Fibroblast of pulmonary artery (primary cell): ENCODE measurements at regions not wholly inside any gene's neighbourhood (a gene's known extent, or its start where the extent isn't known, plus 50 kb on each side); places are given as distances from the start of the nearest gene placed in this dataset.

Experiments
- DNase-seq: peaks from one replicate; pipeline ENCODE4 v3.0.0-alpha.2; 2010; ENCODE audit warnings: low read depth
- H3K4me3 ChIP-seq: replicated peaks from 2 replicates; pipeline ENCODE4 v1.5.1; 2011; ENCODE audit warnings: low read depth, mild to moderate bottlenecking, control low read depth, low read length, moderate library complexity
- CTCF ChIP-seq: IDR thresholded peaks from 2 replicates; pipeline ENCODE4 v1.5.1; 2011; ENCODE audit warnings: mild to moderate bottlenecking, control low read depth, low read length, inconsistent platforms; ENCODE audit errors: missing control alignments

- no peak for TF ChIP-seq CTCF
- no peak overlapping the region for H3K4me3 ChIP-seq
- DNase-seq: no peak
These were observed 82.4 kb upstream of the RTL6 start for GRCh38 chr22:44580176-44581095.

- no peak for DNase-seq
- no peak overlapping the region for H3K4me3 ChIP-seq
- TF ChIP-seq CTCF: no peak
These were observed 80.6 kb upstream of the RTL6 start for GRCh38 chr22:44578516-44579230.

GRCh38 chr22:44578110-44578457 is 80.1 kb upstream of the RTL6 start:
- DNase-seq: no peak
- H3K4me3 ChIP-seq: no peak overlapping the region
- no peak for TF ChIP-seq CTCF

- TF ChIP-seq CTCF: no peak
- H3K4me3 ChIP-seq: no peak overlapping the region
These were observed 79.5 kb upstream of the RTL6 start for GRCh38 chr22:44577391-44578109.

GRCh38 chr22:44576311-44577260 is 78.6 kb upstream of the RTL6 start:
- no peak overlapping the region for H3K4me3 ChIP-seq
- no peak for DNase-seq
- no peak for TF ChIP-seq CTCF

More at GRCh38 chr22:44577391-44578109, 79.5 kb upstream of the RTL6 start:
- no peak for DNase-seq
